Dedifferentiated amniotic fluid mesenchymal stem cell (primary cell): ENCODE measurements at regions not wholly inside any gene's neighbourhood (a gene's known extent, or its start where the extent isn't known, plus 50 kb on each side); places are given as distances from the start of the nearest gene placed in this dataset.

Experiments
- DNase-seq: peaks from one replicate; pipeline ENCODE4 v3.0.0-alpha.2; 2016; ENCODE audit errors: extremely low spot score

GRCh38 chr13:33372251-33372919, 86.8 kb upstream of the STARD13 start:
- DNase-seq = no peak

DNA sequence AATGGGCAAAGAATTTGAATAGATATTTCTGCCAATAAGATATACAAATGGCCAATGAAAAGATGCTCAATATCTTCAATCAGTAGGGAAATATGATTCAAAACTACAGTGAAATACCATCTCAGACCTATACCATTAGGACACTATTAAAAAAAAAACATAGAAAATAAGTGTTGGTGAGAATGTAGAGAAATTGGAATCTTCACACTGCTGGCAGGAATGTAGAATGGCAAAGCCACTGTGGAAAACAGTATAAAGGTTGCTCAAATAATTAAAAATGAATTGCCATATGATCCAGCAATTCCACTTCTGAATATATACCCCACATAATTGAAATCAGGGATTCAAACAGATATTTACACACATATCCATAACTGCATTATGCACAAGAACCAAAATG, 88.1 kb upstream of the STARD13 start:
- no peak for DNase-seq

- DNase-seq = no peak
These were observed 89.9 kb upstream of the STARD13 start for GRCh38 chr13:33375421-33375820.

GRCh38 chr13:33376212-33376611, 90.7 kb upstream of the STARD13 start:
- DNase-seq = no peak

- no peak for DNase-seq
These were observed 91.9 kb upstream of the STARD13 start for GRCh38 chr13:33377411-33377810.

GRCh38 chr13:33377825-33378224, 92.3 kb upstream of the STARD13 start:
- no peak for DNase-seq

DNA sequence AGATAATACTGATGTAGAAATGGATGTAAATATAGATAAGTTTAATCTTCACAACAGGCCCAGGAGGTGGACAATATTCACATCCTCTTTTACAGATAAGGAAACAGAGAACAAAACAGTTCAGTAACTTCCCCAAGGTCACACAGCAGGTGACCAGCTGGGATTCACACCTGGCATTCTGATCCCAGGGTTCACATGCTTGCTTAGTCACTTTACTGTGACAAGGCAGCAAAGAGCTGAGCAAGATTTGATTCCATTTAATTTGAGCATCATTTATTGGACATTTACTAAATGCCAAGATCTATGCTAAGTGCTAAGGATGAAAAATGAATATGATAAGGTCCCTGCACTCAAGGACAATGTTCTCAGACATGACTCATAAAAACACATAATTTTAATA, 94.1 kb upstream of the STARD13 start:
- DNase-seq = no peak

DNA sequence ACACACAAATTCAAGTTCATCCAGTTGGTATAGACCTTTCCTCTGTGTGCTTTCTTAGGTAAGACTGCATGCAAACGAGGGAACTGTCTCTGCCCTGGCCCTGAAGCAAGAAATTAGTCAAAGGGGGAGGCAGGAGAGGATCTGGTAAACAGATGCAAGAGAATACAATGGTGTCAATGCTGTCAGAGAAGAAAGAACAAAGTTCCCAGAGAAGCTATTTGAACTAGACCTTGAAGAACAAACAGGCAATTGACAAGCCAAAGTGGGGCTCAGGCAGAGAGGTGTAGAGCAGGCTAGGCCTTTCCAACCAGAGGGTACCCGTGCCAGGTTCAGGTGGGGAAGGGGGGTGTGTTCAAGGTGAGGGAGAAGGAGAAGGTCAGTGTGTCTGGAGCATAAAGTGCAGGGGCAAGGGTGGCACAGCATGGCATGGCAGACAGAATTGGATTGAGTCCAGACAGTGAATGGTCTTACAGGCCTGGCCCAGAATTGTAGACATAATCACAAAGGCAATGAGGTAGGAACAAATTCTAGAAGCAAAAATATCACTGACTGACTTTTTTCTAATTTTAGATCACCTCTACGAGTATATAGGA, 95.0 kb upstream of the STARD13 start:
- no peak for DNase-seq

DNA sequence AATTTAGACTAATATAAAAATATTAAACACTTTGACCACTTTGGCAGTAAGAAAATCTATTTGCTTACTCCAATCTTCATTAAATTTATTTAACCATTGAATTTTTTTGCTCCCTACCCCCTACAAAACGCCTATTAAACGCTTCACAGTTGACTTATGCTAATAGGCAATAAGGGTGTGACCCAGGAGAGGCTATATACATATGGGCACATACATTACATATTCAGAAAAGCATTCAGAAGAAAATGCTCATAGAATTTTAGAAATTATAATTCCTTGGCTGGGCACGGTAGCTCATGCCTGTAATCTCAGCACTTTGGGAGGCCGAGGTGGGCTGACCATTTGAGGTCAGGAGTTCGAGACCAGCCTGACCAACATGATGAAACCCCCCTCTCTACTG, 95.6 kb upstream of the STARD13 start:
- no peak for DNase-seq

GRCh38 chr13:33381906-33382305, 96.4 kb upstream of the STARD13 start:
- no peak for DNase-seq

GRCh38 chr13:33383724-33384577, 98.4 kb upstream of the STARD13 start:
- DNase-seq = no peak

DNA sequence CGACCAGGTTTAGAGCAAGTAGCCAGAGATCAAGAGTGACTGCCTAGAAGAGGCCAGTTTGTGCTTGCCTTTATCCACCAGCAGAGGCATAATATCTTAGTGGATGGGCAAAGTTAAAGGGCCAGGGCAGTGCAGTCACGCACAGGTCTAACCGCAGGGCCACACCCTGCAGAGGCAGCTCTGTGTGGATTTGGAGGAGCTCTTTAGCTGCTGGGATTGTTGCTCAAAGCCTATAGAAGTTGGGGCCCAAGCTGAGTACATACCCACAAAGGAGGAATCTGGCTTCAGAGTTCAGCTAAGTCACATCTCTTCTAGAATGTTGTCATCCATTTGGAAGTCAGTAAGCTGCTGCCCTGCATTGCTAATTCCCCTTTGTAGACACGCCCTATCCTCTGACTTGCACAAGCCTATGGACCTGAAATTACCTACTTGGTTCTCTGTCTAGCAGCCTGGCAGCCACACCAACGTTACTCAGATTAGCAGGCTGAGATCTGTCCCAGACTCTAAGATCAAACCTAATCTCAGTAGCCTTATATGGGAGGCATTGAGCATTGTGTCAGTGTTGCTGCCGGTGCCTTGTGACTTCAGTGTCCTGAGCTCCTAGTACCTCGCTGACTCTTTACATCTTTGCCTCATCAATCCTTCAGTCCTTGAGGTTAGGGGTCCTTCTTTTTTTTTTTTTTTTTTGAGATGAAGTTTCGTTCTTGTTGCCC, 102.9 kb upstream of the STARD13 start:
- DNase-seq = no peak

- DNase-seq = no peak
These were observed 107.3 kb upstream of the STARD13 start for GRCh38 chr13:33392794-33393405.

DNA sequence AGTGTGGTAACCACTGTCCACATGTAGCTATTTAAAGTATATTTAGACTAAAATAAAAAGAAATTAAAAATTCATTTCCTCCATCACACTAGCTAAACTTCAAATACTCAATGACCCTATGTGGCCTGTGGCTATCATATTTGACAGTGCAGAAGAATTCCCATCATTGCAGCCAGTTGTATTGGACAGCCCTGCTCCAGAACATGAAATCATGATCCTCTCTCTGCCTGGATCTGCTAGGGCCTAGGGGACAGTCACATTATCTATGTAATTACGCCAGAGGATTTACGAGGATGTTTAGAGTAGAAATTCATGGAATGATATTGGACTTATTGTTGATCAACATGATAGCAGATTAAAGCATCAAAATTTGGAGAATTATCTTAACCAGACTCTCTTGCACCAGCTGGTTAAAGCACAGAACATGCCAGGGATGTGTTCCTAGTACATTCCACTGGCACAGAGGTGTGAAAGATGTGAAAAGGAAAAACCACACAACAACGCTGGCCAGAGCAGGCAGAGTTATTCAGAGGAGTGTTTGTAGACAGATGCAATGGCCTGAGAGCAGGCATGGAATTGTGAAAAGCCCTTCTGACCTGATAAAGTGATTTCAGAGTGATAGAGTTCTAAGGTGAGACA, 108.9 kb upstream of the STARD13 start:
- DNase-seq = no peak

GRCh38 chr13:33401238-33401637, 115.7 kb upstream of the STARD13 start:
- DNase-seq = no peak

- DNase-seq = no peak
These were observed 117.4 kb upstream of the STARD13 start for GRCh38 chr13:33402975-33403374.

- DNase-seq = no peak
These were observed 118.3 kb upstream of the STARD13 start for GRCh38 chr13:33403807-33404362.

- DNase-seq = no peak
These were observed 119.8 kb upstream of the STARD13 start for GRCh38 chr13:33405371-33405770.

DNA sequence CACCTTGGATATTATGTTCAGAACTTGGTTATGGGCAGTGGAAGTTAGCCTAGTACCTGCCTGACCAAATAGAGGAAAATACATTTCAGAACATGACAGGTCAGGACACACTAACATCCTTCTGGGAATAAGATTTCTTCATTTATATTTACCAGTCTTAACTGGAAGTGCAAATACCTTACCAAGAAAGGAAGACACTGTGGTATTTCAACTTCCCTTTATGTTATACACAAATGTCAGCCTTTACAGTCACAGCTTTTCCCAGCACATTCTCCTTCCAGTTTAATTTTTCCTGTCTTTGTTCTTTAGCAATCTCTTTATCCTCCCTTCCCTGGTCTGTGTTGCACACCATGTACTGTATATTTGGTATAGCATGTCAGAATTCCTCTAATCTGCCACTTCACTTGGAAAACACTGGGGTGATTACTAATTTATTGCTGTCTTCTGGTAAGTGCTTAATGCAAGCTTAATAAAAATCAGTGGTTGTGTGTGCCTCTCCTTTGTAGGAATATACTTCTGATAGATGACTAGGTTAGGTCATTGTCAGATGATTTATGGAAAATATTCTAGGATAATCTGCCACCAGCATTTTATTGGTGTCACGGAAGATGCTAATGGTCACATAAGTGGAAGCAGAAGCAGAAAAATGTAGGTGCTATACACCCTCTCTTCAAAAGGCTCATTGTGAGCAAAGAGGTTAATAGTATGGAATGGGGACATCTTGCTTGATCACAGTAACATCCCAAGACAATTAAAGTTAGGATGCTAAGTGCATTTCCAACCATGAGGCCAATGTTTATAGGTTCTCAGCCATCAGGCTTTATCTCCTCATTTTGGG, 124.3 kb upstream of the STARD13 start:
- DNase-seq = no peak

DNA sequence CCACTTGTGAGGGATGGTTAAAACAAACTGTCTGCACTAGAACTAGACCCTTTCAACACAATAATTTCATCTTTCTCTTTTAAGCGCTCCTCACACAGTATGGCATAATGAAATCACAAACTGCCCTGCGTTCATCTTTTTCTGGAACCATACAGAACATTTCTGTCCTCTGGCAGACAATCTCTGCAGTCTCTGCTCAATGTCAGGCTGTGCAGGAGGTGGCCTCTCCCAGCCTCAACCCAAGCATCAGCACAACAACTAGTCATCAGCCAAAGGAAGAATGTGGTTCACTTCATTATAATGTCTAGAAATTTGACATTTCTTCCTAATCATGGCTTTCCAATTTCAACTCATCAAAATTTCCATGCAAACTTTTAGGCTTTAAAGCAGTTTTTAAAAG, 125.1 kb upstream of the STARD13 start:
- no peak for DNase-seq
